Skeletal muscle cell (primary cell): ENCODE measurements at regions not wholly inside any gene's neighbourhood (a gene's known extent, or its start where the extent isn't known, plus 50 kb on each side); places are given as distances from the start of the nearest gene placed in this dataset.
"Not testable (repeated sequence)": the region's sequence is repeated elsewhere in the genome, so short reads cannot be mapped to it uniquely, and the experiment has no call there.

Experiments used
- DNase-seq: peaks from one replicate; pipeline ENCODE4 v3.0.0-alpha.2; 2010; ENCODE audit warnings: low read depth
- H3K4me3 ChIP-seq: 2 replicates; pipeline ENCODE4 v1.5.1; 2011; ENCODE audit warnings: low read depth, mild to moderate bottlenecking, control low read depth, low read length, moderate library complexity

DNA sequence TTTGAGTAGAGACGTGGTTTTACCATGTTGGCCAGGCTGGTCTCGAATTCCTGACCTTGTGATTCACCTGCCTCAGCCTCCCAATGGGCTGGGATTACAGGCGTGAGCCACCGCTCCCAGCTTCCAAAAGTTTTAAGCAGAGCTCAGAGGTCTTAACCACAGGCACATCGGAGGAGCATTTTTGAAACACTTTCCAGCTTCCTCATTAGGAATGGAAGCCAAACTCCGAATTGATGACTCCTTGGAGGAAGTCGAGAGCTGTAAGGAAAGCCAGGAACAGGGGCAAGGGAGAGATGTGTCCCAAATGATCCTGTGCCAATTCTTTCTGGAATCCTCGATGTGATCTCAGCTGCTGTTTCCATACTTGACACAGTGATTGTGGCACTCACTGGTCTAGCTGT is 56.2 kb upstream of the CCZ1B start:
- peak; percentile 5 for DNase-seq

DNA sequence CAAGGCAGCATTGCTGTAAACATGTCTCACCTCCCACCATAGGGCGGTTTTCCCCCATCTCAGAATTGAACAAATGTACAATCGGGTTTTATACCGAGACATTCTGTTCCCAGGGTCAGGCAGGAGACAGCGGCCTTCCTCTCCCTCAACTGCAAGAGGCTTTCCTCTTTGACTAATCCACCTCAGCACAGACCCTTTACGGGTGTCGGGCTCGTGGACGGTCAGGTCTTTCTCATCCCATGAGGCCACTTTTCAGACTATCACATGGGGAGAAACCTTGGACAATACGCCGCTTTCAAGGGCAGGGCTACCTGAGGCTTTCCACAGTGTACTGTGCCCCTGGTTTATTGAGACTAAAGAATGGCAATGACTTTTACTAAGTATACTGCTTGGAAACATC is 57.7 kb upstream of the CCZ1B start:
- H3K4me3 ChIP-seq, DNase-seq: not testable (repeated sequence)

More for the DNA sequence above, 56.2 kb upstream of the CCZ1B start:
- not testable (repeated sequence) for H3K4me3 ChIP-seq

DNA sequence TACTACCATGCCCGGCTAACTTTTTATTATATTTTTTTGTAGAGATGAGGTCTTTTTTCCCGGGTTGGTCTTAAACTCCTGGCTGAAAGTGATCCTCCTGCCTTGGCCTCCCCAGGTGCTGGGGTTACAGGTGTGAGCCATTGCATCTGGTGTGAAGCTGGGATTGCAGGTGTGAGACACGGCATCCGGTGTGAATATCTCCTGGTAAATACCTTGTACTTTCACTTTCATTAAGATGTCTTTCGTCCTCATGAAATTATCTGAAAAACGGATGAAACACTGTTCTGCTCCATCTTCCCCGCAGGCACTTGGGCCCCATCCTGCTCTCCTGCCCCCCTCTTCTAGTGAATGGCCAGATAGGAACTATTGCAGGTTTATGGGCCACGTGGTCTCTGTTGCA is 60.1 kb upstream of the CCZ1B start:
- no peak overlapping the region for H3K4me3 ChIP-seq
- no peak for DNase-seq

DNA sequence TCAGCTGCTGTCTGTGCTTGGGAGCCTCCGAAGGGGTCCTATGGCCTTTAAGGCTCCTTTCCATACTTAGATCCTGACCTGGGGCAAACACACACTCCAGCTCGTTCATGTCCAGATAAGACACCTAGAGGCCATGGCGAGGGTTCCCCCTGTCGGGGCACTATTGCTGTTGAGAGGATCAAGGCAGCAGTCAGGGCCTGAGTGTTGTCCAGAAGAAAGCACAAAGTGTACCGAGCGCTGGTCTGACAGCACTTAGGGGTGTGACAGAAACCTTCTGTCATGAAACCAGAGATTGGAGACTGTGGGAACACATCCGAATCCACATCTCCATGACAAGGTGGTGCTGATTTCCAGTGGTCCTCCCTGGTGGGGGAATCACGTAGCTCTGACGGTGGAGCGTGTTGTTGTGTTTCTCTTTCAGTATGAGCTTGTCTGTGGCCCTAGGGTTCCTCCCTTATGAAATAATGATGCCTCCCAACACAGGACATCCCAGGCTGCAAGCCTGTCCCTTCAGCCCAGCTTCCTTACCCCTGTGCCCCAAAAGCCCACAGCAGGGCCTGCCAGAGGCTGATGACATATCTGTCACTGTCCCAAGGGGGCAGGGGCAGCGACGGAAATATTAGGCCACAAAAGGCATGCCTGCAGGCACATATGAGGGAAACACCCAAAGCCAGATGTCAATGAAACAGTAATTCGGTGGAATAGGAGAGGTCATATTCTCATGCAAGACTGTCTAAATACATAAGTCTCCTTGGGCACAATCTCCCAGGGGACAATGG is 62.4 kb upstream of the CCZ1B start:
- H3K4me3 ChIP-seq, DNase-seq: not testable (repeated sequence)

DNA sequence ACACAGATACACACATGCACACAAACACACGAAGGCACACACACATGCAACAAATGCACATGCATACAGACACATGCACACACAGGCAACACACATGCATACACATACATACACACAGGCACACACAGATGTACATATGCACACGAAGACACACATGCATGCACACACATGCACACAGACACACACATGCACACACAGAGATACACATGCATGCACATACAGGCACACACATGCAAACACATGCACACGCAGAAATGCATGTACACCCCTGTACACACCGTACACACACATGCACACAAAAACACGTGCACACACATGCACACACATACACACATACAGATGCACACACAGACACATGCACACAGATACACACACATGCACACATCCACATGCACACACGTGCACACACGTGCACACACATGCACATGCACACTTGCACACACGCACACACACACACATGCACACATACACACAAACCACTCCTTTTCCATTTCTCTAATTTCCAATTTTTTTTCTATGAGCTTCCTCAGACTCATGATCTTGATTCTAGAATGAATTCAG is 63.3 kb upstream of the CCZ1B start:
- no peak overlapping the region for H3K4me3 ChIP-seq
- no peak for DNase-seq

DNA sequence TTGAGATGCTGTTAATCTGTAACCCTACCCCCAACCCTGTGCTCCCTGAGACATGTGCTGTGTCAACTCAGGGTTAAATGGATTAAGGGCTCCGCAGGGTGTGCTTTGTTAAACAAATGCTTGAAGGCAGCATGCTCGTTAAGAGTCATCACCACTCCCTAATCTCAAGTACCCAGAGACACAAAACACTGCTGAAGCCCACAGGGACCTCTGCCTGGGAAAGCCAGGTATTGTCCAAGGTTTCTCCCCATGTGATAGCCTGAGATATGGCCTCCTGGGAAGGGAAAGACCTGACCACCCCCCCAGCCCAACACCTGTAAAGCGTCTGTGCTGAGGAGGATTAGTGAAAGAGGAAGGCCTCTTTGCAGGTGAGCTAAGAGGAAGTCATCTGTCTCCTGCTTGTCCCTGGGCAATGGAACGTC is 76.0 kb upstream of the CCZ1B start:
- not testable (repeated sequence) for H3K4me3 ChIP-seq, DNase-seq

DNA sequence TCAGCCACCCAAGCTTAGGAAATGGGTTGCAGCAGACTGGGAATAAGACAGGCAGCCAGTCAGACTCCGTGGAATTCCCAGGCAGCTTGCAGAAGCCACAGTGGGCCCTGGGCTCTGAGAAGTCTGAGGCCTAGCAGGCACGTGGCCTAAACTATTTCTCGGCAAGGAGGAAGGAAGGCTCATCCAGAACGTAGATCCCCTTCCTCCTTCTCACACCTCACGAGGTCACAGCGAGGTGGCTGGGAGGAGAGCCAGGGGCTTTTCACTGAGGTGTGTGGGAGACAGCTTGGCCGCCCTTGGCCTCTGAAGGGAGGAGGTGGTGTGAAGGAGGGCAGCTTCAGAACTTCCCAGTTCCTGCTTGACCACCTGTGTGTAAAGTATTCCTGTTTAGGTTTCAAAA is 77.2 kb upstream of the CCZ1B start:
- not testable (repeated sequence) for DNase-seq, H3K4me3 ChIP-seq

DNA sequence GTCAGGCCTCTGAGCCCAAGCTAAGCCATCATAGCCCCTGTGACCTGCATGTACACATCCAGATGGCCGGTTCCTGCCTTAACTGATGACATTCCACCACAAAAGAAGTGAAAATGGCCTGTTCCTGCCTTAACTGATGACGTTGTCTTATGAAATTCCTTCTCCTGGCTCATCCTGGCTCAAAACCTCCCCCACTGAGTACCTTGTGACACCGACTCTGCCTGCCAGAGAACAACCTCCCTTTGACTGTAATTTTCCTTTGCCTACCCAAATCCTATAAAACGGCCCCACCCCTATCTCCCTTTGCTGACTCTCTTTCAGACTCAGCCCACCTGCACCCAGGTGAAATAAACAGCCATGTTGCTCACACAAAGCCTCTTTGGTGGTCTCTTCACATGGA is 77.7 kb upstream of the CCZ1B start:
- H3K4me3 ChIP-seq, DNase-seq: not testable (repeated sequence)

DNA sequence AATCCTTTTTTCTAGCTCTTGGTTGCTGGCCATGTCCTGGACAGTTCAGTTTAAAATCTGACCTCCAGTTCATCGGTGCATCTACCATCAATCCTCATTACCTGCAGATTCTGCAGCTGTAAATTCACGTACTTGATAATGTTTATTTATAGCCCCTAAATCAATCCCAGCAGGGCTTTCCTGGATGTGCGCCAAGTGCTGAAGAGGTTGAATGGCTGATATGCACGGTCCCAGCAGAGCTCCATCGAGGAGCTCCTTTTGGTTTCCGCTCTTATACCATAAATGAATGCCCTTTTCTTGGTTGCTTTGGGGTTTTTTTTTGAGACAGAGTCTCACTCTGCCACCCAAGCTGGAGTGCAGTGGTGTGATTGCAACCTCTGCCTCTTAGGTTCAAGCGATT is 91.2 kb upstream of the CCZ1B start:
- no peak overlapping the region for H3K4me3 ChIP-seq
- DNase-seq: no peak

DNA sequence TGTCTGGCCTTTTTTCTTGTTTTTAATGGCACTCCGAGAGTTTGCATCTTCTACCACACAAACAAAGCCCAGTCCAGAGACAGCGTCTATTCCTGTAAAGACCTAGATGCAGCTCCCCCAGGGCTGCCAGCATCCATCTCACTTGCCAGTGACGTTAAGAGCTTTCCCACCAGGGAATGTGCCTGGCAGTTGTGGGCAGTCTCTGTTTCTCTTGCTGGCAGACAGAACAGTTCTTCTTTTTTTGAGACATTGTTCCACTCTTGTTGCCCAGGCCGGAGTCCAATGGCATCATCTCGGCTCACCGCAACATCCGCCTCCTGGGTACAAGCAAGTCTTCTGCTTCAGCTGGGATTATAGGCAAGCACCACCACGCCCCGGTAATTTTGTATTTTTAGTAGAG is 93.1 kb upstream of the CCZ1B start:
- not testable (repeated sequence) for H3K4me3 ChIP-seq, DNase-seq

DNA sequence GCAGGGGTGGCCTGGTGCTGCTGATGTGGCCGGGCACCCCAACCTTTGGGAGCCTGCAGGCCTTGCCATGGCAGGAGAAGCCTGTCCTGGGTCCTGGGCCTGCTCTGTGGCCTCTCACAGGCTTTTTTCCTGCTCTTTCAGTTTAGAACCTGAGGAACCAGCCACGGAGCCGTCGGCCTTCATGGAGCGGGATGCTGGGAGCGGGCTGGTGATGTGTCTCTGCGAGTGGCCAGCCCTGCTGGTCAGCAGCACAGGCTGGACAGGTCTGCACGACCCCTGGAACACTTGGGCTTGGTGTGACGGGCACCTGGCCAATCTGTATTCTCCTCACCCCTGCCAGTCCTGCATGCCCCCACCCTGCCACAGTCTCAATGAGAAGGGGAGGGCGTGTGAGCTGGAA is 98.4 kb upstream of the CCZ1B start:
- not testable (repeated sequence) for DNase-seq, H3K4me3 ChIP-seq

DNA sequence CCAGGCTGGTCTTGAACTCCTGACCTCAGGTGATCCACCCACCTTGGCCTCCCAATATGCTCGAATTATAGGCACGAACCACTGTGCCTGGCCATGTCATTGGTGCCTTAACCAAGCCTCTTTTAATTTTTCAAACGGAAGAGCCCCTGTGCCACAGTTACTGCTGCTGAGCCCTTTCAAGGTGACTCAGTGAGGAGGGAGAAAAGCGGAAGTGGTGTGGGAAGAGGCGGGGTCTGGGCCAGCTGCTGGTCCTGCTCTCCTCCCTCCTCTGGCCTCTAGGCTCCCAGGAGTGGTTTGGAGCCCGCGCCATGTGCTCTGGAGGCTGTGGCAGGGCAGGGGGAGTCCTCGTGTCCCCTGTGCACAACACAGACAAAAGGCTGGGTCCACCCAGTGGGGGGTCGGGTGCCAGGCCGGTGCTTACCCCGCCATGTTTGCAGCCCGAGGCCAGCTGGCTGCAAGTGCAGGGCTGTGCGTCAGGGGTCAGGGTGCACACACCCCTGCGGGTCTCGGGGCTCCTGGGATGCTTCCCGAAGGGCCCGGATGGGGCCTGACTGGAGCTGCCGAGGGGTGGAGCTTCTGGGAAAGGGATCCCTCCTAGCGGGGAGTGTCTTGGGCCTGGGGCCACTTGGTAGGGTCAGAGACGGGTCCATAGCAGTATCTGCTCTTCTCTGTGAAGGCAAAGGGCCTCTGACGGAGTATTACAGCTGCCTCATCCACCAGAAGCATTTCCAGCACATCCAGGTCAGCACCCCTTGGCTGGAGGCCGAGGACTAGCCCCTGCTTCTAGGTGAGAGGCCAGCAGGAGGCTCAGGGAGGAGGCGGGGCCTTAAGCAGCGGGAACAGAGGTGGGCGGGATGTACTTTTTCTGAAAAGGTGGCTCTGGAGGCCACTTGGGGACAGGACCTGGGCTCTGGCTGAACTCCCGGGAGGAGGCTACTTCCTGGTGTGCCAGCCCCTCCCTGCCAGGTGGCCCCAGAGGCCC is 100.4 kb upstream of the CCZ1B start:
- not testable (repeated sequence) for H3K4me3 ChIP-seq, DNase-seq

DNA sequence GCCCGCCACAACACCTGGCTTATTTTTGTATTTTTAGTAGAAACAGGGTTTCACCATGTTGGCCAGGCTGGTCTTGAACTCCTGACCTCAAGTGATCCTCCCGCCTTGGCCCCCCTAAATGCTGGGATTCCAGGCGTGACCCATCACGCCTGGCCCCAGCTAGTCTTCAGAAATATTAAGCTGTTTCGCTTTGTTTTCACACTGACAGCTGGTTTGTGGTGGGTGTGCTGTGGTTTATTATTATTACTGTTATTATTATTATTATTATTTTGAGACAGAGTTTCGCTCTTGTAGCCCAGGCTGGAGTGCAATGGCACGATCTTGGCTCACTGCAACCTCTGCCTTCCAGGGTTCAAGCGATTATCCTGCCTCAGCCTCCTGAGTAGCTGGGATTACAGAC is 101.6 kb upstream of the CCZ1B start:
- DNase-seq, H3K4me3 ChIP-seq: not testable (repeated sequence)

DNA sequence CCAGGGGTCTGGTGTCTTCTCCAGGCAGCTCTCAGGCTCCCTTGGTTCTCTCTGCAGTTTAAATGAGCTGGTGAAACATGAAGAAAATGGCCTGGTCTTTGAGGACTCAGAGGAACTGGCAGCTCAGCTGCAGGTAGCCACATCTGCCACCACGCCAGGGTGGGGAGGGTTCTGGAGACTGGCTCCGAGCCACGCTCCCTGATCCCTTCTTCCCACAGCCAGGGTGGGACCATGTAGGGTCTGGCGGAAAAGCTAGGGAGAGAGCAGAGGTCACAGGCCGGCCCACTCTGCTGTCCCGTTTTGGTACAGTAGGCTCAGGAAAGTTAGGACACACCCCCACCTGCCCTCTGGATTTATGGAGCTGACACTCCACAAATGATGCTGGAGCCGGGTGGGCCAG is 103.5 kb upstream of the CCZ1B start:
- H3K4me3 ChIP-seq: not testable (repeated sequence)

DNA sequence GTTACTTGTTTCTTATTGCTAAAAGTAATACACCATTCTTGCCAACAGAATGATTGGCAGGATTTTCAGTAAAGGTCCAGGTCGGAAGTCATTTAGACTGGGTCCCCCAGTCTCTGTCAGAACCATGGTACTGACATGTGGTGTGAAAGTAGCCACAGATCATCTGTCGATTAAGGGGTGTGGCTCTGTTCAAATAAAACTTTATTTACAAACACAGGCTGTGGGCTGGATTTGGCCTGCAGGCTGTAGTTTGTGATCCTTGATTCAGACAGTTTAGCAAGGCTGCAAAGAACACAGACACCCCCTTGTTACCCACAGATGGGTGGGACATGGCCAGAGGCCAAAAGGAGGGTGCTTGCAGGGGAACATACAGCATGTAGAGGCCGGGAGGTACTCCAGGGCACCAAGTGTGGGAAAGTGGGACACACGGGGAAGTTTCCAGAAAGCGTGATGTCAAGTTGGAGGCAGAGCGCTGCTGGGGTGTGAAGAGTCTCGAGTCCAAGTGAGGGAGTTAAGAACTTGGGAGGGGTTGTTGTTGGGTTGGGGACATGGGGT is 104.1 kb upstream of the CCZ1B start:
- H3K4me3 ChIP-seq, DNase-seq: not testable (repeated sequence)

More for the DNA sequence above, 103.5 kb upstream of the CCZ1B start:
- DNase-seq: not testable (repeated sequence)

DNA sequence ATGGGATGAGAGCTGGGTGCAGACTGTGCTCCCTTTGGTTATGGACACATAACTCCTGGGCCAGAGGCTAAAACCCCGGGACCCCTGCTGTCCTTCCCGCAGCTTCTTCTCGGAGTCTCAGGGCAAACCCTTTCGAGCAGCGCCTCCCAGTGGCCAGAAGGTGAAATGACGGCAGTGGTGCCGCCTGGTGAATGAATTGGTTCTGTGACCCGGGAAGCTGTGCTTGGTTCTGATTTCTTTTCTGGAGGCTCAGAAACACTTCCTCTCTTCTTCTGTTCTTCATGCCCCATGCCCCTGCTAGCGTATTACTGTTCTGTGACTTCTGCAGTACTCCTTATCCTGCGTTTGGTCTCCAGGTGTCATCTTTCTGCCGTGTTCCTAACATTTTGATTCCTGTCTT is 104.7 kb upstream of the CCZ1B start:
- not testable (repeated sequence) for H3K4me3 ChIP-seq, DNase-seq

DNA sequence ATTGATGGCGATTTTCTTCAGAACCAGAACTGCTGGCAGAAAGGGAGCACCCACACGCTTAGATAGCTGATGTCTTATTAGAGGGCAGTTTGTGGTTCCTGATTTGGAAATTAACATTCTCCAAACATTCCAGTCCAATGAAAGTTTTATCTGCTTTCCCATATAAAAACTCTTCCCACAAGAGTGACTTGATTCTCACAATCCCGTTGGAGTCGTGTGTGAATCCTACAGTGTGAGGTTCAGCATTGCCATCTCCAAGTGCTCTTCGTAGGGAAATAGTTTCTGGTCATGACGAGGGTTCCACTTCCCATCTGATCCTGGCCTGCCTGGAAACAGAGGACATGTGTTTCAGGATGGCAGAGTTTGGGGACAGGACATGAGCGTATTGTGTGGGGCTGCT is 105.4 kb upstream of the CCZ1B start:
- not testable (repeated sequence) for DNase-seq, H3K4me3 ChIP-seq

DNA sequence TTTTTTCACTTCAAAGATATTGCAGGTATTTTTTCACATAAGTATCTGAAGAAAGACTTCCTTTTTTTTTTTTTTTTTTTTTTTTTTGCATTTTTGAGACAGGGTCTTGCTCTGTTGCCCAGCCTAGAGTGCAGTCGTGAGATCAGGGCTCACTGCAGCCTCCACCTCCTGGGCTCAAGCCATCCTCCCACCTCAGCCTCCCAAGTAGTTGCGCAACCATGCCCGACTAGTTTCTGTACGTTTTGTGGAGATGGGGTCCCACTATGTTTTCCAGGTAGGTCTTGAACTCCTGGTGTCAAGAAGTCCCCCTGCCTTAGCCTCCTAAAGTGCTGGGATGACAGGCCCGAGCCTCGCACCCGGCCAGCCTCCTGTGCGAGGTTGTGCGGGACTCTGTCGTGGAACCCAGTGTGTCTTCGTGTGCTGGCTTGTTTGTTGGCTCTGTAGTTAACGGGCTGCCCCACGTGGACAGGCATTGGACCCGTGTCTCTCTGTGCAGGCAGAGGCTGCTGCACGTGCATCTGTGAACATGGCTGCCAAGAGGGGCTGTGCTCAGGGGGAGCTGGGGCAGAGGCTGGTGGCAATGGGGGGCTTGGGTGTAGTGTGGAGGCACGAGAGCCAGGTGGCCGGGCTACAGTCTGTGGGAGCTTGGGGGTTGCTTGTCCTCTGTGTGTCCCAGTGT is 108.0 kb upstream of the CCZ1B start:
- not testable (repeated sequence) for DNase-seq, H3K4me3 ChIP-seq

DNA sequence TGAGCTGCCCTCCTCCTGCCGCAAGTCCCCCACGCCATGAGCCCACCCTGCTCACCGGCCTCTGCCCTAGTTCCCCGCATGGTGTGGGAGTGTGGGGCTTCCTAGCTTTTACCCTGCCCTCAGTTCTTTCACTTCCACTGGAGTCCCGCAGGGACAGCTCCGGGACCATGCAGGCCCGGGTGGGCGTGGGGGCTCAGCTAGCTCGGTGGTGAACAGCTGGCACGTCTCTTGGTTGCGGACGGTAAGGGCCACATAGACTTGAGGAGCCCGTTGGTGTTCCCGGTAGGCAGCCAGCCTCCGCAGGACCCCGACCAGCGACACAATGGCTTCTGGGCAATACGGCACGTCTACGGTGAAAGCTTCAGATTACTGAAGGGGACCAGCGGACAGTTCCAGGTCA is 108.9 kb upstream of the CCZ1B start:
- no peak for DNase-seq
- no peak overlapping the region for H3K4me3 ChIP-seq
